Activated CD4-positive, CD25-positive, alpha-beta regulatory T cell treated with anti-CD3 and anti-CD28 coated beads, Interleukin-2, amount 50 U/mL, for 24 hours (primary cell): ENCODE measurements at regions not wholly inside any gene's neighbourhood (a gene's known extent, or its start where the extent isn't known, plus 50 kb on each side); places are given as distances from the start of the nearest gene placed in this dataset.

ENCODE experiments used
- ATAC-seq, 2 donors: fragments of 150-1000 bp; cut with Tn5 transposase; one replicate each; pipeline ENCODE4 v1.10.0; 2021; ENCODE audit warnings: mild to moderate bottlenecking in 1 of 2, moderate library complexity in 1 of 2

DNA sequence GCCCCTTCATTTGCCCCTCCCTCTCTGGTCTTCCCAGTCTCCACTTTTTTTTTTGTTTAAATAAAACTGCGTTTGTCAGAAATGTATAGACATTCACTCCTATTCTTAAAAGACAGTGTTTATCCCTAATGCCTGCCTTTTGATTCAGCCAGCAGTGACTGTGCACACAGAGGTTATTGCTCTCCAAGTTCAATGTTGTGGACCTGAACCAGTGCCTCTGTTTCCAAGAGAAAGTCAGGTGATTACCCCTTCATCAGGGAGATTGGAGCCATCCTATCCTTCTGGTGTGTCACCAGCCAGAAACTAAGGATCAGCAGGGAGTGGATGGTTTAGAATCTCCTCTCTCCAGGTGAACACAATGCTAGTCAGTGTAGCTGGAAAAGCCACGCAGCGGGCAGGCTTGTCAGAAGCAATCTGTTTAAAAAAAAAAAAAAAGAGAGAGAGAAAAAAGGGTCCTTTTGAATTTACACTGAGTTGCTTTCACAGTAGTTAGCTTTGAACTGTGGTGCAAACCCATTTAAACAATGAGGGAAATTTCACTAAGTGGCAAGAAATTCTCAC is 167.5 kb upstream of the DMRT1 start:
- no peak for ATAC-seq

DNA sequence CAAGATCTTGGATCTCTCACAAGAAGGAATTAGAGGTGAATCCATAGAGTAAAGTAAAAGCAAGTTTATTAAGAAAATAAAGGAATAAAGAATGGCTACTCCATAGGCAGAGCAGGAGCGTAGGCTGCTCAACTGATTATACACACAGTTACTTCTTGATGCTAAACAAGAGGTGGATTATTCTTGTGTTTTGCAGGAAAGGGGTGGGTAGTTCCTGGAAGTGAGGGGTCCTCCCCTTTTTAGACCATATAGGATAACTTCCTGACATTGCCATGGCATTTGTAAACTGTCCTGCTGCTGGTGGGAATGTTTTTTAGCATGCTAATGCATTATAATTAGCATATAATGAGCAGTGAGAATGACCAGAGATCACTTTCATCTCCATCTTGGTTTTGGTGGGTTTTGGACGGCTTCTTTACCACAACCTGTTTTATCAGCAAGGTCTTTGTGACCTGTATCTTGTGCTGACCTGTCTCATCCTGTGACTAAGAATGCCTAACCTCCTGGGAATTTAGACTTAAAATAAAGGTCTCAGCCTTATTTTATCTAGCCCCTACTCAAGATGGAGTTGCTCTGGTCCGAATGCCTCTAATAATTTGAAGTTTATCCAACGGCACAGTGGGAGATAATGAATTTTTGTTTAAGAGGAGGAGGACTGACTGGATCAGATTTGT is 165.7 kb upstream of the DMRT1 start:
- no peak for ATAC-seq

- no peak for ATAC-seq
Measured at GRCh38 chr9:676780-677438, 164.6 kb upstream of the DMRT1 start.

GRCh38 chr9:677461-678097 is 163.9 kb upstream of the DMRT1 start:
- peak in 1 of 2 donors; percentile 43 for ATAC-seq

- no peak for ATAC-seq
Measured at GRCh38 chr9:678897-679296, 162.6 kb upstream of the DMRT1 start.

- ATAC-seq: no peak
Measured at GRCh38 chr9:679462-679861, 162.0 kb upstream of the DMRT1 start.

GRCh38 chr9:680106-680505 is 161.4 kb upstream of the DMRT1 start:
- no peak for ATAC-seq

DNA sequence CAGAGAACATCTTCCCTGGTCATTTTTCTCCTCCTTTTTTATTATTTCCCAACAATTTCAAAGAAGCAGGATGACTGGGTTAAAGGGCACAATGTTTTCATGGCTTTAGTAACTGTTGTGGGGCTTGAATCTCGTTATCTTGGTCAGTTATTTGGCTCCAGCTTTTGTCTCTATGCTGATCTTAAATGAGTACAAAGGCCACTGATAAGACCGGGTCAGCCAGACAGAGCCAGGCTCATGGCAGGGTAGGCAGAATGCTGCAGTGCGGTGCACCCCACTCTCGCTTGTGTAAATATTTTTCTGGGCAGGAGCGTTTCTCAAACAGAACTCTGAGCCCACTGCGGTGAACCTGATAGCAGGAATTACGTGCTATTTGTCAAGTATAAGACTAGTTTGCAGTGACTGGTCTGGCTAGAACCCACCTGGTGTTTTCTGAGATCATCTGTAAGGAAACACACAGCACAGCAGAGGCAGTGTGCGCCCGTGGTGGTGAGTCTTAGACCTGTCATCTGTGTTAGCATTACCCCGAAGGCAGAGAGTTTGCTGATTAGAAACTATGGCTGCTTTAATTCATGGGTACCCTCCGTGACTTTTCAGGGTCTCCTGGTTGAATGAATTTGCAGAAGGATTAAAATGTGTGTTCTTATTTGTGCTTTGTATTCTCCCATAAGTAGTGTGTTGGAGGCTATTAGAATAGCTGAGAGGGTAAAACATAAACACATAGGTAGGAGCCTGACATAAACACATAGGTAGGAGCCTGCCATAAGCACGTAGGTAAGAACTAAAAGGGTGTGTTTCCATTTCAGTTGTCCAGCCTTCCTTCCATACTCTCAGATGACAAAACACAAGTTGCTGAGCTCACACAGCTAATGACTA is 158.6 kb upstream of the DMRT1 start:
- ATAC-seq: no peak

GRCh38 chr9:683509-684021 is 157.9 kb upstream of the DMRT1 start:
- no peak for ATAC-seq

DNA sequence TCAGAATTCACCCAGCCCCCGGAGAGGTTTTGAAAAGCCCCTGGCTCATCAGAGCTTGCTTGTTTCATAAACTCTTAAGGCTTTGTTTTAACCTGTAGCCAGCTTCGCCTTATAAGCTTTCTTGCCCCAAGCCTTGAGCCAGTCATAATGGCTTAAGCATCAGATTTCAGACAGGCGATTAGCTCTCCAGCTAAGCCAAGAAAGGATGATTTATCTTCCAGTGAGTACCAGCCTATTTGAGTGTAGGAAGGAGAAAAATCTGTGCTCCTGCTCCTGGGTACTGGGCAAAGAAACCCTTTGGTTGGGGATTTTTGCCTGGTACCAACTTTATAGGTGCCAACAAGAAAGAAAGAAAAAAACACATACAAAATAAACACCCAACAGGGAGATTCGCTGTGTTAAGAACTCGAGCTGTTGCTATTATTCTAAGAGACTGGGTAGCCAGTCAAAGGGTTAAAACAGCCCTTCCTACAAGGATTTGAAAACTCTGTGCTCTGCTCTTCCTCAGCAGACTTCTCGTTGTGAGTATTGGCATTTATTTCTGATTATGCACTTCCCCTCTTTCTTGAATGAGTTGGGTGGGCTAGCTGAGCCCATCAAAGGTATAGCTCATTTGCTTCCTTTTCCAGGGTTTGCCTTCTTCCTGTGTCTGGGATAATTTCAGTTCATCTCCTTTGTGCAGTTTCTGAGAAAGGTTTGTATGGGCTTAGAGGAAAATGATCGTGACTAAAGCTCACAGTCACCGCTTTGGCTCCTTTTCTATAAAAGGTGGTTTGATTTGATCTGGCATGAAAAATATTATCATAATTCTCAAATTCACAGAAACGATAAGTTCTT is 157.2 kb upstream of the DMRT1 start:
- no peak for ATAC-seq

DNA sequence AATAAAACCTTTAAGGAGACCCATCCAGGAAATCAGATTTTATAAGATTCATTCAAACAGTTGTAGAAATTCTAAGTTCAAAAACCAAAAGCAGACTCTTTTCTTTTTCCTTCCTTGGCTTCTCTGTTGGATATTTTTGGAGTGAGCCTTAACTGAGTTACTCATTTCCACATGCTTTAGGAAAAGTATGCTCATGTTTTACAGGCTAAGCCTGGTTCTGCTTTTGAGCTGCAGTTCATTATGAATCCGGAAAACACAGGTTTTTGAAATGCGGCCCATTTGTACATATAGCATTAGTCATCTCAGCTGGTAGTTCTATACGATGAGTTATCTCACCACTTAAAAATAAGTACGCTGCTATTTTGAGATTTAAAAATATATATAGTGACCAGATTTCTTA is 156.6 kb upstream of the DMRT1 start:
- no peak for ATAC-seq

DNA sequence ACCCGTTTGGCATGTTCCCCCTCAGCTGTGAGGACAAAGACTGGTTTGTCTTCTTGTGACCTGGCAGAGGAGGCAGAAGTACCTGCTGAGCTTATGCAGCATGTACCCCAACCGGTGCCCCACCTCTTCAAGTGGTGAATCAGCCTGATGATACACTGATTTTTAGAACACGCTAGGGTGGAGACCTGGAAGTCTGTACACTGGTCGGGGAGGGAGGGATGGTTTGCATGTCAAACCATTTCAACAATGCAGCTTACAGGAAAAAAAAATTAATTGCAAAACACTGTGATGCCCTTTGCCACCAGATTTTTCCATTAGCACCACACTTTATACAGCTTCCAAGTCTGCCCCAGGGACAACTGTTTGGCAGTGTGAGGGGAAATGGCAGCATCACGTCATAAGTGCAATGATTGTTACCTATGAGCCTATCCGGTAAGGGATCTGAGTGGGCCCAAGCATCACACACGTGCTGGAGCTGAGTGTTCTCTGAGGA is 155.1 kb upstream of the DMRT1 start:
- no peak for ATAC-seq

GRCh38 chr9:687034-687785 is 154.3 kb upstream of the DMRT1 start:
- no peak for ATAC-seq

- no peak for ATAC-seq
Measured at GRCh38 chr9:687994-688393, 153.5 kb upstream of the DMRT1 start.

DNA sequence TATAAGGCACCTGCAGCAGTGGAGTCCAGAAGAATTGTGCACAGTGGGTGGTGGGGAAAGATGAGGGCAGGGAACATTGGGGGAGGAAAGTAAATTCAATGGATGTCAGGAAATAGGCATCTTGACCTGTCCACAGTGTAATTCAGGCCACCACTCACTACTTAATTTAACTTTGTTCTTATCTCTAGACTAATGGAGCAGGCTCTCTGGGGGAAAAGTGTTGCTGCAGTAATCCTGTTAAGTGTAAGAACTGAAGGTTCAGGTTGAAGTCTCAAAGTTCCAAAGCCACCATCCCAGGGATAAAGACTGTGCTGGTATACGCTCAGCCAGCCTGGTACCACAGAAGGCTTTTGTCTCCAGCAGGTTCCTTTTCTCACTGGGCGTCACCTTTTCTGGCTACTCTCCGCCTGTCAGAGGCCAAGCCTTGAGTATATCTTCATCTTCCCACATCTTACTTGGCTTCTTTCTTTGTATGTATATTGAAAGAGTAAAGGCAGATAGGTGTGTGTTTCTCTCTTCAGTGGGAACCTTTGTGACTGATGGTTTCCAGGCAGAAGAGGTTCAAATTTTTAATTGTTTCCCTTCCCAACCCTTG is 150.9 kb upstream of the DMRT1 start:
- ATAC-seq: no peak

DNA sequence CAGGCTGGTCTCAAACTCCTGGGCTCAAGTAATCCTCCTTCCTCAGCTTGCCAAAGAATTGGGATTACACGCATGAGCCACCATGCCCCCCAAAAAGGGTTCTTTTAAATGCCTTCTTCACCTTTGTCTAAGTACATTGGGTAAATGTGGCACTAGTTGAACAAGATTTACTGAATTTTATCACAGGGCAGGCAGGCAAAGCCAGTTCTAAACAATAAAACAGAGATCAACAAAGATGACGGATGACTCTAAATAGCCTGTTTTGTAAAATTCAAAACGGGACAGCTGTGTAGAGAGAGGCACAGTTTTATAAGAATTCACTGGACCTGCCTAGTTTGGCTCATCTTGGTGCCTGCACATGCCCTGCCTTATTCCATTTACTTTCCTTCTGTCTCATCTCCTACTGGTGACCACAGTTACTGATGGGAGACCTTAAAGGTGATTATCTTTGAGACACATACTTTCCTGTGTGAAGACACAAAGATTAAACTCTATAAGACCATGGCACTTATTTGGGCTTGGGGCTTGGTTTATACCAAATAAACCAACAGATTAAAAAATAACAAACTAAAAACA is 149.6 kb upstream of the DMRT1 start:
- no peak for ATAC-seq

DNA sequence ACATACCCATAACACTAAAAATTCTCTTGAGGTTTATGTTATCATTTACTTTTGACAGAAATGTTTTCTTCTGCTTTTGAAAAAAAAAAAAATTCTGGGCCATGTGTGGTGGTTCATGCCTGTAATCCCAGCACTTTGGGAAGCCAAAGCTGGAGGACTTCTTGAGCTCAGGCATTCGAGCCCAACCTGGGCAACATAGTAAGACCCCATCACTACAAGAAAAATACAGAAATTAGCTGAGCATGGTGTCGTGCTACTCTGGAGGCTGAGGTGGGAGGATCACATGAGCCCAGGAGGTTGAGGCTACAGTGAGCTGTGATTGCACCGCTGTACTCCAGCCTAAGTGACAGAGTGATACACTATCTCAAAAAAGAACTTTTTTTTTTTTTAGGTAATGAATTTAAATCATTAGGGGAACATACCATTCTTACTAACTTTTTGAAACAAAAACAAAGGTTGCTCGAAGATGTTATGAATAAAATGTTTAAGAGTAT is 148.8 kb upstream of the DMRT1 start:
- no peak for ATAC-seq

DNA sequence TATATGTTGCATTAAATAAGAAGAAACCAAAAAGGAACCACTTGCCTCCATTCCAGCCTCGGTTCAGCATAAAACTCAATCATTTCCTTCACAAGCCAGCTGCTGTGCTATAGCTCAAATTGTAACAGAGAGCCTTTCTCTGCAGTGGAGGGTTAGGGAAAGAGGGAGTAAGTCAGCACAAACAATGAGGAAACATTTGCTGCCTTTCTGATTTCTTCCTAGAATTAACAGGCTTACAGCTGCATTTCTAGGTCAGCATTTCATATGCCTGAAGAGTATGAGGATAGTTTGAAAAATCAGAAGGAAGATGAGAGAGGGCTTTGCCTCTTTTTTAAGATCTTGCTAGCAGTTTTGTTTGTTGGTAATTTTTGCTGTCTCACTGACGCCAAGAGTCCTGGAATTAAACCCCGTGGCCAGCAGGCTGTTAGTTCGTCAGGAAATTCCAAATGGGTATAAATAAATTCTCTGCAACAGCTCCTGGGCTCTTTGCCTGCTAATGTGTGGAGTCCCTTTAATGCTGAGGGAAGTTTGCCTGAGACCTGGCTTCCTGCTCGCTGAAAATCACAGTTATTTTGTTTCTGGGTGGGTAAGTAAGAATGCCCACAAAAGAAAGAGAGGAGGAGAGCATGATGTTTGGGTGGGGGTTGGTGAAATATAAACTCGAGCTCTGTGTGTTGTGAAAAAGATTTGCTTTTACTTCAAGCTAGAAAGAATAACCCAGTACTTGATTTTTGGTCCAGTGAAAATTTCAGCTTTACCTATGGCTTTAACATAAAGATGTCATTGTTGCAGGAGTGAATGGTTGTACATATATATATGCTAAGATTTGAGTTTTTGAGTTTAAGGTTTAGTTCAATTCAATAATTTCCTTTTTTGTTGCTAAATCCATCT is 148.1 kb upstream of the DMRT1 start:
- no peak for ATAC-seq

DNA sequence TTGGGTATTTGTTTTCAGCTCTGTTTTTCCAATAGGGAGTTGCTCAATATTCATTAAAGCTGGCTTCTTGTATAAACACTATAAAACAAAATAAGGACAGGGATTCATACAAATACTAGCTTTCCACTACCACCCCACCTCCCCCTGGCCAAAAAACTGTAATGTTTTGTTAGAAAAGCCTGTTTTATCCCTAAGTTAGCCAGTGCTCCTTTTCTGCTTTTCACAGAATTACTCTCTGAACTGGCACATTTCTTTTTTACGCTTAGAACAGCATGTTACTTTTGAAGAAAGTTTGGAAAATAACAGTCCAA is 147.4 kb upstream of the DMRT1 start:
- ATAC-seq: no peak
